ENCODE measurements at regions not wholly inside any gene's neighbourhood (a gene's known extent, or its start where the extent isn't known, plus 50 kb on each side); places are given as distances from the start of the nearest gene placed in this dataset.
A peak's percentile ranks its signal among the peaks of the same experiment; 100 is the strongest.

GRCh38 chr5:13540168-13540750, 404.2 kb downstream of the DNAH5 start:
- no peak overlapping the region for H3K4me3 ChIP-seq (ENCODE audit: low read depth, low read length)
- no peak for TF ChIP-seq CTCF (IDR thresholded peaks at IDR 0.05; ENCODE audit: insufficient read depth, low read depth, low read length)
- DNase-seq (ENCODE audit: low read depth), result no peak

- no peak for TF ChIP-seq CTCF (IDR thresholded peaks at IDR 0.05; ENCODE audit: insufficient read depth, low read depth, low read length)
- DNase-seq (ENCODE audit: low read depth), result peak; percentile 10
- H3K4me3 ChIP-seq (ENCODE audit: low read depth, low read length), result no peak overlapping the region
Observed at GRCh38 chr5:13536933-13537332, 407.6 kb downstream of the DNAH5 start.

- DNase-seq (ENCODE audit: low read depth), result no peak
- H3K4me3 ChIP-seq (ENCODE audit: low read depth, low read length), result no peak overlapping the region
- TF ChIP-seq CTCF (IDR thresholded peaks at IDR 0.05; ENCODE audit: insufficient read depth, low read depth, low read length), result no peak
Observed at GRCh38 chr5:13533833-13534232, 410.7 kb downstream of the DNAH5 start.

DNA sequence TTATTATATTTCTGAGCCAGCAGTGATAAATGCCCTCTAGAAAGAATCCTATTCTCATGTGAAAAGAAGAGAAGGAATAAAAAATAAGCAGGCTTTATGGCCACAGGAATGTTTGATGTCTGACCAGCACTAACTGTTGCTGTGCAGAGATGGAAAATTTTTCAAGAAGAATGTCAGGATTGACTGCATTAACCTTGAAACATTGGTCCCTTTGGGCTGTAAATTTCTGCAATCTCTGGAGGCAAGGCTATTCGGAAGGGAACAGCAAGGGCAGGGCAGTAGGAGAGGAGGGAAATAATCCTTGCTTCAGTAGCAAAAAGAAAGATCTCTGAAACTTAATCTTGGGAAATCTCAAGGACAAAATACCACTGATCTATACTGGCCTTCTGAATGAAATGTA, 415.2 kb downstream of the DNAH5 start:
- TF ChIP-seq CTCF (IDR thresholded peaks at IDR 0.05; ENCODE audit: insufficient read depth, low read depth, low read length), result no peak
- DNase-seq (ENCODE audit: low read depth), result no peak
- no peak overlapping the region for H3K4me3 ChIP-seq (ENCODE audit: low read depth, low read length)

GRCh38 chr5:13524936-13525335, 419.6 kb downstream of the DNAH5 start:
- DNase-seq (ENCODE audit: low read depth), result no peak
- no peak for TF ChIP-seq CTCF (IDR thresholded peaks at IDR 0.05; ENCODE audit: insufficient read depth, low read depth, low read length)
- no peak overlapping the region for H3K4me3 ChIP-seq (ENCODE audit: low read depth, low read length)

GRCh38 chr5:13519131-13519530, 425.4 kb downstream of the DNAH5 start:
- no peak overlapping the region for H3K4me3 ChIP-seq (ENCODE audit: low read depth, low read length)
- TF ChIP-seq CTCF (IDR thresholded peaks at IDR 0.05; ENCODE audit: insufficient read depth, low read depth, low read length), result no peak
- no peak for DNase-seq (ENCODE audit: low read depth)

DNA sequence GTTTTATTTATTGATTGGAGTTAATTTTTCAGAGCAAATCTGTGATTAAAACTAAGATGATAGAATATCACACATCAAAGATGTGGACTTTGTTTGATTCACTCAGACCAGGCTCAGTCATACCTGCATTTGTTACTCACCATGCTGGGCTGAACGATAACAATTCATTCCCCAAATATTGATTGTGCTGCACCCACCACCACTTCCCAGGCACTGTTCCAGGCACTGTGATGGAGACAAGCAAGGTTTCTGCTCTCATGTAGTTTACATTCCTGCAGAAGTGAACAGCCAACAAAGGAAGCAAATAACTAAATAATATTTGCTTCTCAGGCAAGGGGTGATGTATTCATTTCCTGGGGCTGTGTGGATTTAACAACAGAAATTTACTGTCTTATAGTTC, 428.3 kb downstream of the DNAH5 start:
- DNase-seq (ENCODE audit: low read depth), result no peak
- no peak for TF ChIP-seq CTCF (IDR thresholded peaks at IDR 0.05; ENCODE audit: insufficient read depth, low read depth, low read length)
- H3K4me3 ChIP-seq (ENCODE audit: low read depth, low read length), result no peak overlapping the region

Measured in fibroblast of villous mesenchyme (primary cell).